C4-2B (cell line): ENCODE measurements at regions not wholly inside any gene's neighbourhood (a gene's known extent, or its start where the extent isn't known, plus 50 kb on each side); places are given as distances from the start of the nearest gene placed in this dataset.

ENCODE experiments used
- ZFX ChIP-seq: fragments of 450-650 bp; IDR thresholded peaks from 2 replicates; pipeline ENCODE4 v1.6.1; 2017
- TF ChIP-seq, protein P1 (sequence below): fragments of 450-650 bp; conservative IDR thresholded peaks from 2 replicates; pipeline ENCODE4 v1.5.1; 2017; ENCODE audit warnings: mild to moderate bottlenecking

DNA sequence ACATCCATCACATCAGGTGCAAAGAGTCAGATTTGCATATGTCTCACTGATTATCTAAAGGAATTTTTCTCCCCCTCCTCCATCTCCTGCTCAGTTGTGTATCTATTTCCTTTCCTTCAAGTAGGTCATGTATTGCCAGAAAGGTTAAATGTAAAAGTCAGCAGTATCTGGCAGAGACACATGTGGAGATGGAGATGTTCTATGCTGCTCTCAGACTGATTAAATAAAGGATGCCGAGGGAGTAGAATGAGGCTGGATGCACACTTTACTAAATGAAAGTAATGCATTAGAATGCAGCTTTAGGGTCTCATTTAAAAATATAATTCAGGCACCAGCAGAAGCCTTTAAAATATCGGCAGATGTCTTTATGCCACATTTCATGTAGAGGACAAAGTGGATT is 555.3 kb downstream of the RNF144A start:
- TF ChIP-seq, protein P1, sequence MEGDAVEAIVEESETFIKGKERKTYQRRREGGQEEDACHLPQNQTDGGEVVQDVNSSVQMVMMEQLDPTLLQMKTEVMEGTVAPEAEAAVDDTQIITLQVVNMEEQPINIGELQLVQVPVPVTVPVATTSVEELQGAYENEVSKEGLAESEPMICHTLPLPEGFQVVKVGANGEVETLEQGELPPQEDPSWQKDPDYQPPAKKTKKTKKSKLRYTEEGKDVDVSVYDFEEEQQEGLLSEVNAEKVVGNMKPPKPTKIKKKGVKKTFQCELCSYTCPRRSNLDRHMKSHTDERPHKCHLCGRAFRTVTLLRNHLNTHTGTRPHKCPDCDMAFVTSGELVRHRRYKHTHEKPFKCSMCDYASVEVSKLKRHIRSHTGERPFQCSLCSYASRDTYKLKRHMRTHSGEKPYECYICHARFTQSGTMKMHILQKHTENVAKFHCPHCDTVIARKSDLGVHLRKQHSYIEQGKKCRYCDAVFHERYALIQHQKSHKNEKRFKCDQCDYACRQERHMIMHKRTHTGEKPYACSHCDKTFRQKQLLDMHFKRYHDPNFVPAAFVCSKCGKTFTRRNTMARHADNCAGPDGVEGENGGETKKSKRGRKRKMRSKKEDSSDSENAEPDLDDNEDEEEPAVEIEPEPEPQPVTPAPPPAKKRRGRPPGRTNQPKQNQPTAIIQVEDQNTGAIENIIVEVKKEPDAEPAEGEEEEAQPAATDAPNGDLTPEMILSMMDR: no peak
- TF ChIP-seq ZFX: no peak
